HFFc6 (cell line): ENCODE measurements at regions not wholly inside any gene's neighbourhood (a gene's known extent, or its start where the extent isn't known, plus 50 kb on each side); places are given as distances from the start of the nearest gene placed in this dataset.
"Not testable (repeated sequence)": the region's sequence is repeated elsewhere in the genome, so short reads cannot be mapped to it uniquely, and the experiment has no call there.

Experiments used
- DNase-seq: peaks from one replicate; pipeline ENCODE4 v3.0.0-alpha.2; 2018
- H3K27ac Mint-ChIP-seq: 2 replicates; pipeline ENCODE4 v1.8.0; 2020; ENCODE audit warnings: mild to moderate bottlenecking, mixed read lengths
- H3K27me3 Mint-ChIP-seq: 2 replicates; pipeline ENCODE4 v1.8.0; 2021; ENCODE audit warnings: mild to moderate bottlenecking, moderate library complexity, mixed read lengths; ENCODE audit not compliant: insufficient read depth
- H3K36me3 Mint-ChIP-seq: 2 replicates; pipeline ENCODE4 v1.8.0; 2021; ENCODE audit warnings: low read depth, mixed read lengths
- H3K4me1 Mint-ChIP-seq: 2 replicates; pipeline ENCODE4 v1.8.0; 2020; ENCODE audit warnings: low read depth, mixed read lengths
- H3K4me3 Mint-ChIP-seq: 2 replicates; pipeline ENCODE4 v1.8.0; 2020; ENCODE audit warnings: mild to moderate bottlenecking, moderate library complexity, mixed read lengths
- H3K9me3 Mint-ChIP-seq: 2 replicates; pipeline ENCODE4 v1.8.0; 2020; ENCODE audit warnings: mild to moderate bottlenecking, mixed read lengths
- TF ChIP-seq, protein P1 (sequence below): fragments of 200-600 bp; sonication (generic); IDR thresholded peaks from 2 replicates; pipeline ENCODE4 v1.5.0; 2021; ENCODE audit warnings: antibody characterized with exemption, mild to moderate bottlenecking

DNA sequence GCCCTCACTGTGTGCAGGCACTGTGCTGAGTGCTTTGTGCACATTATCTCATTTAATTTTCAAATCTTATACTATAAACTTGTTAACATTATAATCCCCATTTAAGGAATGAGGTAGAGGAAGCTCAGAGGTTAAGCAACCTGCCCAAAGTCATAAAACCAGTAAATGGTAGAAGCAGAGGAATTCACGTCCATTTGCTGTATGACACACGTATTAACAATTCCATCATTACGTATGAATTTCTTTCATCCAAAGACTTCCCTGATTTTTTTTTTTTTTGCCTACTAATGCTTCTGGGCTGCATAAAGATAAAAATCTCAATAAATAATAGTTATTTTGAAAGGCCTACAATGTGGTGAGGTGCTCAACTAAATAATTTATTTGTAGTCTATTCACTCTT, 64.5 kb upstream of the H2AZ1 start:
- Mint-ChIP-seq H3K9me3 (no peaks in the 10 kb centered on the region), H3K27ac (no peak overlapping the region), H3K4me3 (no peak overlapping the region), H3K4me1 (peaks cover 37% of the 10 kb centered on the region), H3K27me3 (no peaks in the 10 kb centered on the region), H3K36me3 (no peaks in the 10 kb centered on the region)
- DNase-seq: peak; percentile 43
- TF ChIP-seq, protein P1, sequence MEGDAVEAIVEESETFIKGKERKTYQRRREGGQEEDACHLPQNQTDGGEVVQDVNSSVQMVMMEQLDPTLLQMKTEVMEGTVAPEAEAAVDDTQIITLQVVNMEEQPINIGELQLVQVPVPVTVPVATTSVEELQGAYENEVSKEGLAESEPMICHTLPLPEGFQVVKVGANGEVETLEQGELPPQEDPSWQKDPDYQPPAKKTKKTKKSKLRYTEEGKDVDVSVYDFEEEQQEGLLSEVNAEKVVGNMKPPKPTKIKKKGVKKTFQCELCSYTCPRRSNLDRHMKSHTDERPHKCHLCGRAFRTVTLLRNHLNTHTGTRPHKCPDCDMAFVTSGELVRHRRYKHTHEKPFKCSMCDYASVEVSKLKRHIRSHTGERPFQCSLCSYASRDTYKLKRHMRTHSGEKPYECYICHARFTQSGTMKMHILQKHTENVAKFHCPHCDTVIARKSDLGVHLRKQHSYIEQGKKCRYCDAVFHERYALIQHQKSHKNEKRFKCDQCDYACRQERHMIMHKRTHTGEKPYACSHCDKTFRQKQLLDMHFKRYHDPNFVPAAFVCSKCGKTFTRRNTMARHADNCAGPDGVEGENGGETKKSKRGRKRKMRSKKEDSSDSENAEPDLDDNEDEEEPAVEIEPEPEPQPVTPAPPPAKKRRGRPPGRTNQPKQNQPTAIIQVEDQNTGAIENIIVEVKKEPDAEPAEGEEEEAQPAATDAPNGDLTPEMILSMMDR: no peak

GRCh38 chr4:100009490-100009889, 59.4 kb upstream of the H2AZ1 start:
- H3K4me1 Mint-ChIP-seq: peaks cover 26% of the 10 kb centered on the region
- DNase-seq: peak; percentile 22
- H3K36me3 Mint-ChIP-seq: no peaks in the 10 kb centered on the region
- TF ChIP-seq, protein P1: no peak
- H3K9me3 Mint-ChIP-seq: no peaks in the 10 kb centered on the region
- no peaks in the 10 kb centered on the region for H3K27me3 Mint-ChIP-seq
- no peak overlapping the region; the same call in 1 of the 2 replicates for H3K4me3 Mint-ChIP-seq
- peak overlapping the region; percentile 2; the same call in 1 of the 2 replicates for H3K27ac Mint-ChIP-seq

- Mint-ChIP-seq H3K4me3 (no peak overlapping the region), H3K27me3 (no peaks in the 10 kb centered on the region), H3K27ac (peak overlapping the region; percentile 75), H3K4me1 (peaks cover 24% of the 10 kb centered on the region), H3K36me3 (no peaks in the 10 kb centered on the region), H3K9me3 (no peaks in the 10 kb centered on the region)
- DNase-seq: peak; percentile 89
- TF ChIP-seq, protein P1: no peak
Observed at GRCh38 chr4:100008048-100008447, 58.0 kb upstream of the H2AZ1 start.

GRCh38 chr4:100006161-100006560, 56.1 kb upstream of the H2AZ1 start:
- H3K27ac Mint-ChIP-seq, H3K36me3 Mint-ChIP-seq, H3K9me3 Mint-ChIP-seq, H3K27me3 Mint-ChIP-seq, H3K4me3 Mint-ChIP-seq, DNase-seq: not testable (repeated sequence)
- peaks cover 24% of the 10 kb centered on the region for H3K4me1 Mint-ChIP-seq
